ENCODE measurements at regions not wholly inside any gene's neighbourhood (a gene's known extent, or its start where the extent isn't known, plus 50 kb on each side); places are given as distances from the start of the nearest gene placed in this dataset.

DNA sequence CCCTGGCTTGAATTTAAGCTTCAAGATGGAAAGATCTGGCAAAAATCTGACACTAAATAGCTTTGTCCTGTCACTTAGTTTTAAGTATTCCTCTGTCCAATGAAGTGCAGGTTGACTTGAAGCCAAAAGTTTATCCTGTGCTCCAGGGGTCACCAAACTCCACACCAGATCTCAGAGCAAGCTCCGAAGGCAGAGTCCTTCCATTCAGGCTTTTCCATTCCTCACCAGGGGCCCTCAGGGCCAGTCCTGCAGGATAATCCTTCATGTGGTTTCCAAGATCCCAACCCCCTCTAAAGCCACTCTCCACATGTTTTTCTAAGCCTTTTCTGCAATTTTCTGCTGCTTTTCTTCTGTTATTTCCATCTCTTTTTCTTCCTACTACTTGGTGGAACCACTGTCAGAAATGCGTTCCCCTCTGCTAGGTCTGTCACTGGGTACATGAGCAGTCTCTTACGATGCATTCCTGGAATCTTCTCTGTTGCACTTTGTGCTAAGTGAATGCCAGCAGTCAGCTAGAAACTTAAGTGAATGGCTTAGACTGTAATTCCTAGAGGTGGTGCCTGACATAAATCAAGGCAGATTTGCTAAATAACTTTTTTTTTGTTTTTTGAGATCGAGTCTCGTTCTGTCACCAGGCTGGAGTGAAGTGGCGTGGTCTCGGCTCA is 251.4 kb downstream of the MSRB3 start:
- TF ChIP-seq CTCF (IDR thresholded peaks at IDR 0.05; ENCODE audit: insufficient read depth, low read length, poor library complexity, severe bottlenecking): no peak
- TF ChIP-seq EZH2phosphoT487 (conservative IDR thresholded peaks at IDR 0.05; ENCODE audit: low read length): no peak
